ENCODE measurements at regions not wholly inside any gene's neighbourhood (a gene's known extent, or its start where the extent isn't known, plus 50 kb on each side); places are given as distances from the start of the nearest gene placed in this dataset.
A peak's percentile ranks its signal among the peaks of the same experiment; 100 is the strongest.

- Histone ChIP-seq H3K4me2 (ENCODE audit: low read length) (no peak overlapping the region), H3K36me3 (ENCODE audit: insufficient read depth, low read length) (no peaks in the 10 kb centered on the region), H3K9me2 (ENCODE audit: insufficient read depth, low read length) (0 out of 2 replicates have a peak, but pooled peaks cover 3% of the 10 kb centered on the region), H3K4me1 (ENCODE audit: insufficient read depth, low read length, poor library complexity, severe bottlenecking) (peaks cover 7% of the 10 kb centered on the region), H3K79me2 (ENCODE audit: insufficient read depth, low read depth, low read length) (no peaks in the 10 kb centered on the region), H2AFZ (ENCODE audit: low read length) (0 out of 2 replicates have a peak overlapping the region, but pooled peaks have one; percentile 16), H3K27ac (ENCODE audit: low read depth, low read length, poor library complexity, severe bottlenecking) (no peak overlapping the region), H4K20me1 (ENCODE audit: insufficient read depth, low read length) (no peaks in the 10 kb centered on the region), H3K9me3 (ENCODE audit: low read length) (no peaks in the 10 kb centered on the region), H3K4me3 (ENCODE audit: low read depth, low read length, poor library complexity, severe bottlenecking) (no peak overlapping the region)
- TF ChIP-seq CTCF (conservative IDR thresholded peaks at IDR 0.05; ENCODE audit: low read length) (no peak), EZH2phosphoT487 (IDR thresholded peaks at IDR 0.05; ENCODE audit: borderline replicate concordance, low read depth, low read length) (no peak)
- CTCF ChIA-PET (ENCODE audit: unreplicated experiment) = no interaction called here
- no peak for DNase-seq (ENCODE audit: low spot score)
- intact Hi-C loops (cut with micrococcal nuclease; ENCODE audit: unreplicated experiment) = no loop called here
- no TSS peak for BruUV-seq (replicated peaks)
- POLR2A ChIA-PET = no interaction called here
Observed at GRCh38 chr2:40535972-40536371, 84.1 kb upstream of the SLC8A1 start.

DNA sequence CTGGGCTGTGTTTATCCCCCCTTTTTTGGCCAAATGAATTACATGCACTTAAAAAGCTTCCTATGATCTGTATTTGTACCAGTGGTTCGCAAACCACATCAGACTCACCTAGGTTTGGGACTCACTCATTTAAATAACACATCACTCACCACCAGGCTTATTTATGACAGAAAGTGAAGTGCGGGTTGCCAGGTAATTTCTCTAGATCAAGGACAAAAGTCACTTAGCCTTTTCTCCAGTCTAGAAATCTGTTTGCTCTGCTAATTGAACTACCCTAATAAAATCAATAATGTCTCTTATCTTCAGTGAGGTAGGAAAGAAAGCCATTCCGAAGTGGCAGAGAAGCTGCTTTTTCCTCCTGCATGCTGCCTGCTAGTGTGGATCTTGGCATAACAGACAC, 88.1 kb upstream of the SLC8A1 start:
- CTCF ChIA-PET (ENCODE audit: unreplicated experiment) = no interaction called here
- no peak for TF ChIP-seq EZH2phosphoT487 (IDR thresholded peaks at IDR 0.05; ENCODE audit: borderline replicate concordance, low read depth, low read length)
- no peak for TF ChIP-seq CTCF (conservative IDR thresholded peaks at IDR 0.05; ENCODE audit: low read length)
- intact Hi-C loops (cut with micrococcal nuclease; ENCODE audit: unreplicated experiment) = no loop called here

GRCh38 chr2:40543381-40543780, 91.5 kb upstream of the SLC8A1 start:
- TF ChIP-seq EZH2phosphoT487 (IDR thresholded peaks at IDR 0.05; ENCODE audit: borderline replicate concordance, low read depth, low read length) = no peak
- CTCF ChIA-PET (ENCODE audit: unreplicated experiment) = no interaction called here
- H3K27ac ChIP-seq (ENCODE audit: low read depth, low read length, poor library complexity, severe bottlenecking) = no peak overlapping the region

More for the DNA sequence above, 88.1 kb upstream of the SLC8A1 start:
- BruUV-seq (replicated peaks) = no TSS peak
- H2AFZ ChIP-seq (ENCODE audit: low read length) = no peak overlapping the region
- POLR2A ChIA-PET = no interaction called here
- DNase-seq (ENCODE audit: low spot score) = no peak
- H3K79me2 ChIP-seq (ENCODE audit: insufficient read depth, low read depth, low read length) = no peaks in the 10 kb centered on the region
- H3K9me3 ChIP-seq (ENCODE audit: low read length) = no peaks in the 10 kb centered on the region
- H3K4me1 ChIP-seq (ENCODE audit: insufficient read depth, low read length, poor library complexity, severe bottlenecking) = no peaks in the 10 kb centered on the region
- no peaks in the 10 kb centered on the region for H3K36me3 ChIP-seq (ENCODE audit: insufficient read depth, low read length)
- H4K20me1 ChIP-seq (ENCODE audit: insufficient read depth, low read length) = no peaks in the 10 kb centered on the region
- no peak overlapping the region for H3K4me2 ChIP-seq (ENCODE audit: low read length)
- no peak overlapping the region for H3K27ac ChIP-seq (ENCODE audit: low read depth, low read length, poor library complexity, severe bottlenecking)
- H3K9me2 ChIP-seq (ENCODE audit: insufficient read depth, low read length) = 0 out of 2 replicates have a peak, but pooled peaks cover 3% of the 10 kb centered on the region
- no peak overlapping the region for H3K4me3 ChIP-seq (ENCODE audit: low read depth, low read length, poor library complexity, severe bottlenecking)

More at GRCh38 chr2:40543381-40543780, 91.5 kb upstream of the SLC8A1 start:
- Histone ChIP-seq H4K20me1 (ENCODE audit: insufficient read depth, low read length) (no peaks in the 10 kb centered on the region), H3K4me3 (ENCODE audit: low read depth, low read length, poor library complexity, severe bottlenecking) (no peak overlapping the region), H2AFZ (ENCODE audit: low read length) (no peak overlapping the region), H3K36me3 (ENCODE audit: insufficient read depth, low read length) (no peaks in the 10 kb centered on the region), H3K9me2 (ENCODE audit: insufficient read depth, low read length) (no peaks in the 10 kb centered on the region), H3K9me3 (ENCODE audit: low read length) (no peaks in the 10 kb centered on the region), H3K4me2 (ENCODE audit: low read length) (no peak overlapping the region), H3K4me1 (ENCODE audit: insufficient read depth, low read length, poor library complexity, severe bottlenecking) (no peaks in the 10 kb centered on the region), H3K79me2 (ENCODE audit: insufficient read depth, low read depth, low read length) (no peaks in the 10 kb centered on the region)
- BruUV-seq (replicated peaks) = no TSS peak
- POLR2A ChIA-PET = interaction anchor here (0.6 to 1.6 kb wide), 2 partner anchors 11 to 56 kb away, joined by 4 to 5 read pairs; no protein-coding TSS in a partner anchor
- intact Hi-C loops (cut with micrococcal nuclease; ENCODE audit: unreplicated experiment) = no loop called here
- DNase-seq (ENCODE audit: low spot score) = no peak
